Motor neuron (in vitro differentiated cells): ENCODE measurements at regions not wholly inside any gene's neighbourhood (a gene's known extent, or its start where the extent isn't known, plus 50 kb on each side); places are given as distances from the start of the nearest gene placed in this dataset.
A peak's percentile ranks its signal among the peaks of the same experiment; 100 is the strongest.

Source experiments
- ATAC-seq, 8 experiments: fragments of 200-7000 bp; cut with Tn5 transposase; replicated peaks in 6 of 8; 2 replicates each; pipeline ENCODE4 v1.8.0; 2021; ENCODE audit warnings: mild to moderate bottlenecking in 8 of 8, moderate library complexity in 8 of 8
- H3K27ac ChIP-seq, 2 donors: fragments of 250-450 bp; sonication (Bioruptor Pico); 2 replicates each; pipeline ENCODE4 v1.9.0; 2021; ENCODE audit warnings: antibody characterized with exemption in 2 of 2, mild to moderate bottlenecking in 2 of 2, moderate library complexity in 1 of 2
- H3K4me1 ChIP-seq, 2 donors: fragments of 250-450 bp; sonication (Bioruptor Pico); replicated peaks in 1 of 2; 2 replicates each; pipeline ENCODE4 v1.6.1; 2021; ENCODE audit warnings: antibody characterized with exemption in 2 of 2, mild to moderate bottlenecking in 2 of 2, moderate library complexity in 1 of 2
- H3K4me3 ChIP-seq, 5 donors: fragments of 250-450 bp; sonication (Bioruptor Pico); 2 replicates each; pipeline ENCODE4 v1.9.0; 2021; ENCODE audit warnings: antibody characterized with exemption in 5 of 5, mild to moderate bottlenecking in 5 of 5, moderate library complexity in 4 of 5
- WGBS, 10 experiments: fragments of 450-650 bp; shearing (Covaris generic); methylation state at CpG; one replicate each; pipeline ENCODE4 v1.0.0; 2022; 5-methylcytosine and 5-hydroxymethylcytosine counted together
- in situ Hi-C, 9 experiments: fragments of 400-800 bp; cut with MboI; loops; one replicate each; pipeline ENCODE4 v1.15.0; 2021; ENCODE audit warnings: low sequenced_read_pairs in 9 of 9, low pct_unique_long_range_greater_than_20kb in 2 of 9; ENCODE audit not compliant: unreplicated experiment in 9 of 9

GRCh38 chr6:40973304-40973703 is 65.7 kb downstream of the UNC5CL start:
- WGBS, 10 experiments: 62 to 100% (median 88%) methylated on average over 2 to 4 of the region's 4 CpGs; no CpG with 5 or more reads in 1 of the 10 experiments
- Histone ChIP-seq H3K4me3 (no peak overlapping the region), H3K4me1 (no peaks in the 10 kb centered on the region), H3K27ac (no peak overlapping the region)
- ATAC-seq: no peak
- in situ Hi-C loops: no loop called here

DNA sequence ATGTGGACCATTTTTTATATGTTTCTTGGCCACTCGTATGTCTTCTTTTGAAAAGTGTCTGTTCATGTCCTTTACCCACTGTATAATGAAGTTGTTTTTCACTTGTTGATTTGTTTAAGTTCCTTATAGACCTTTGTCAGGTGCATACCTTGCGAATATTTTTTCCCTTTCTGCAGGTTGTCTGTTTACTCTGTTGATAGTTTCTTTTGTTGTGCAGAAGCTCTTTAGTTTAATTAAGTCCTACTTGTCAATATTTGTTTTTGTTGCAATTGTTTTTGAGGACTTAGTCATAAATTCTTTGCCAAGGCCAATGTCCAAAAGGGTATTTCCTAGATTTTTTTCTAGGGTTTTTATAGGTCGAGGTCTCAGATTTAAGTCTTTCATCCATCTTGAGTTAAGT is 66.2 kb downstream of the UNC5CL start:
- no peak for ATAC-seq
- in situ Hi-C loops: no loop called here
- H3K4me1 ChIP-seq: no peaks in the 10 kb centered on the region
- no peak overlapping the region for H3K27ac ChIP-seq
- WGBS, 10 experiments: 20 to 89% (median 70%) methylated on average over 1 to 3 of the region's 3 CpGs
- no peak overlapping the region for H3K4me3 ChIP-seq

DNA sequence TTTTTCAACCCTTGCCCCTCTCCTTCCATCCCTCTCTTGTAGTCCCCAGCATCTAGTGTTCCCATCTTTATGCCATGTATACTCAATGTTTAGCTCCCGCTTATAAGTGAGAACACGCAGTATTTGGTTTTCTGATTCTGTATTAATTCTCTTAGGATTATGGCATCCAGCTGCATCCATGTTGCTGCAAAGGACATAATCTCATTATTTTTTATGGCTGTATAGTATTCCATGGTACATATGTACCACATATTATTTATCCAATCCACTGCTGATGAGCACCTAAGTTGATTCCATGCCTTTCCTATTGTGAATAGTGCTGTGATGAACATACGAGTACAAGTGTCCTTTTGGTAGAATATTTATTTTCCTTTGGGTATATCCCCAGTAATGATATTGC is 66.8 kb downstream of the UNC5CL start:
- no peak overlapping the region for H3K4me3 ChIP-seq
- ATAC-seq: no peak
- in situ Hi-C loops: no loop called here
- 73 to 100% (median 96%) methylated on average over 1 to 3 of the region's 3 CpGs; no CpG with 5 or more reads in 2 of the 10 experiments for WGBS, 10 experiments
- no peak overlapping the region for H3K27ac ChIP-seq
- H3K4me1 ChIP-seq: no peaks in the 10 kb centered on the region

DNA sequence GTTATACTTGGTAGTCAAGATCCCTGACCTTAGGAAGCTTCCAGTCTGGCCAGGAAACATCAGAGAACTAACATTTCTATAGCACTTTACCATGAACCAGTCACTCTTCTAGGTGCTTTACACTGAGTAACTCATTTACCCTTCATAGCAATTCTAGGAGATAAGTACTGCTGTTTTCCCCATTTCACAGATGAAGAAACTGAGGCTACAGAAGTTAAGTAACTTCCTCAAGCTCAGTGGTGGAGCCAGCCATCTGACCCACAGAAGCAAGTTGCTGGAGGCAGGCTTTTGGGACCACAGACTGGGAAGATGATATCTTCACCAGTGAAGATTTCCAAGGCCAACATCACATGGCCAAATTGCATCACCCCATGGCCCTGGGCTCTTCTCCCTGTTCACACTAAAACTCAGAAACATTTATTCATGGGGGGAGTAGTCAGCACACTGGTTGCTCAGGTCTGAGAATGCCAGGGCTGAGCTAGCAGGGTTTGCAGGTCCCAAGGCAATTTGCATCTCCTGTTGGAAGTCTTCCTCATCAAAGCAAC is 70.3 kb downstream of the UNC5CL start:
- Histone ChIP-seq H3K27ac (no peak overlapping the region), H3K4me1 (no peaks in the 10 kb centered on the region), H3K4me3 (no peak overlapping the region)
- in situ Hi-C loops: no loop called here
- peak in 3 of 8 experiments; percentile 52 to 96 (median 62) for ATAC-seq

DNA sequence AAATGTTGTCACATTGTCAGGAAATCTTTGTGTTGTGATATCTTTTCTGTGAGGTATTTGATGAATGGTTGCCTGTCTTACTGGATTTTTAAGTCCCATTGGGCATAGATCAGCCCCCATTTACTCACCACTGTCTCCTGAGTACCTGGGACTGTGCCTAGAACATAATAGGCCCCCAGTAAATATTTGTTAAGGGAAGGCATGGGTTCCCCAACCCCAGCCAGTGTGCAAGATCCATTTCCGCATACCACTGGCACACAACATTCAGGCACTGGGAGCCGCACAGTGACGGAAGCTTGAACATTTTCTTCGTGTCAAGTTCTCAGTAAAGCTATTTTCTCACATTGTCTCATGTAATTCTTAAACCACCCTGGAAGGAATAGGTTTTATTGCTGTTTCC is 72.2 kb downstream of the UNC5CL start:
- Histone ChIP-seq H3K4me3 (no peak overlapping the region), H3K4me1 (no peaks in the 10 kb centered on the region), H3K27ac (no peak overlapping the region)
- no peak for ATAC-seq
- WGBS, 10 experiments: 67 to 100% (median 83%) methylated on average over 1 to 4 of the region's 4 CpGs; no CpG with 5 or more reads in 1 of the 10 experiments
- in situ Hi-C loops: no loop called here

DNA sequence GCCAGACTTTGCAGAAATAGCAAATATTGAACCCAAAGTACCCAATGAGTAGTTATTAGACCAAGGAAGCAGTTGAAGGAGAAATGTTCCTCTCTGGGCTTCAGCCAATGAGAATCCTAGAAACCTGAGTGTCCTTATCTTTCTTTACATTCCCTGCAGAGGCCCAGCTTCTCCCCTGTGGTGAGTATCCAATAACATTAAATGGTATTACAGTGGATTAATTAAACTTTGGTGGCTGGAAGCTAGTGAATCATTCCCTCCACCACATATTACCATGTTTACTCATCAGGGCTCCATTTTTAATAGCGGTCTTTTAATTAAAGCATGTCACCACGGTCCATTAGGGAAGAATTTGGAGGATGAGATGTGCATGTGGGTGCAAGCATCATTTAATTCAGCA is 74.0 kb downstream of the UNC5CL start:
- no peak overlapping the region for H3K27ac ChIP-seq
- 25 to 100% (median 87%) methylated on average over 1 to 2 of the region's 2 CpGs; no CpG with 5 or more reads in 2 of the 10 experiments for WGBS, 10 experiments
- in situ Hi-C loops: no loop called here
- H3K4me3 ChIP-seq: no peak overlapping the region
- no peaks in the 10 kb centered on the region for H3K4me1 ChIP-seq
- no peak for ATAC-seq

GRCh38 chr6:40963019-40963418 is 76.0 kb downstream of the UNC5CL start:
- Histone ChIP-seq H3K4me3 (no peak overlapping the region), H3K27ac (no peak overlapping the region), H3K4me1 (no peaks in the 10 kb centered on the region)
- in situ Hi-C loops: no loop called here
- WGBS, 10 experiments: 40 to 100% (median 75%) methylated on average over 1 to 3 of the region's 3 CpGs; no CpG with 5 or more reads in 4 of the 10 experiments
- no peak for ATAC-seq

GRCh38 chr6:40962241-40962640 is 76.8 kb downstream of the UNC5CL start:
- Histone ChIP-seq H3K4me3 (no peak overlapping the region), H3K27ac (no peak overlapping the region), H3K4me1 (no peaks in the 10 kb centered on the region)
- WGBS, 10 experiments: 0 to 82% (median 44%) methylated on average over 1 to 2 of the region's 2 CpGs; no CpG with 5 or more reads in 4 of the 10 experiments
- in situ Hi-C loops: no loop called here
- ATAC-seq: peak in 2 of 8 experiments; percentile 44 to 50

GRCh38 chr6:40961831-40962230 is 77.2 kb downstream of the UNC5CL start:
- Histone ChIP-seq H3K27ac (no peak overlapping the region), H3K4me3 (no peak overlapping the region), H3K4me1 (no peaks in the 10 kb centered on the region)
- in situ Hi-C loops: no loop called here
- no peak for ATAC-seq
- 80 to 100% (median 100%) methylated on average over 1 to 4 of the region's 4 CpGs for WGBS, 10 experiments

DNA sequence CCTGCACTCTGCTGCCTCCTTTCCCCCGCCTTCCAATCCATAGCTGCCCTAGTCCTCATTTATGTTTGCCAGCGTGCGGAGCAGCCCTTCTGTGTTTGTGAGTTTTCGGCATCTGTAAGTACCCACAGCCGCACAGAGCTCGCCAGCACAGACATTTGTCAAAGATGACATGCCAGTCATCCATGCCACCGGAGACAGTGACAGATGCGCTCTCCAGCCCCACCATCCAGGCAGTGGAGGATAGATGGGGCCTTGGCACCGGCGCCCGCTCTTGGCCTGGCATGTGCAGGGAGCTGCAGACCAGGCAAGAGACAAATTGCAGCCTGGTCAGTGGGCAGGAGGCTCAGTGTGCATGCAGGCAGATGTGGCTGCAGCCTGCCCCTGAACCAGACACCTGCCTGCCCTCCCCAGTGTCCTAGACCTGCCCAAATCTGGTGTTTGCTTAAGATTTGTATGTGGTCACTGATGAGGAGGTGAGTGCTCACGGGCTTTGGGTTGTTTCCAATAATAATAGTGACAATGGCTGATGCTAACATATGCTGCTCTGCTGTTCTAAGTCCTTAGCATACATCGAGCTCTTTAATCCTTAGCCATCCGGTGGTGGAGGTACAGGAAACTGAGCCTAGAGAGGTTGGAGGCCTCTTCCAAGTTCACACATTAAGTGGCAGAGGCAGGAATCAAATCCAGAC is 78.1 kb downstream of the UNC5CL start:
- Histone ChIP-seq H3K4me1 (no peaks in the 10 kb centered on the region), H3K4me3 (no peak overlapping the region), H3K27ac (no peak overlapping the region)
- in situ Hi-C loops: no loop called here
- peak in 1 of 8 experiments; percentile 9 for ATAC-seq
- 43 to 100% (median 83%) methylated on average over 1 to 8 of the region's 14 CpGs; no CpG with 5 or more reads in 3 of the 10 experiments for WGBS, 10 experiments

DNA sequence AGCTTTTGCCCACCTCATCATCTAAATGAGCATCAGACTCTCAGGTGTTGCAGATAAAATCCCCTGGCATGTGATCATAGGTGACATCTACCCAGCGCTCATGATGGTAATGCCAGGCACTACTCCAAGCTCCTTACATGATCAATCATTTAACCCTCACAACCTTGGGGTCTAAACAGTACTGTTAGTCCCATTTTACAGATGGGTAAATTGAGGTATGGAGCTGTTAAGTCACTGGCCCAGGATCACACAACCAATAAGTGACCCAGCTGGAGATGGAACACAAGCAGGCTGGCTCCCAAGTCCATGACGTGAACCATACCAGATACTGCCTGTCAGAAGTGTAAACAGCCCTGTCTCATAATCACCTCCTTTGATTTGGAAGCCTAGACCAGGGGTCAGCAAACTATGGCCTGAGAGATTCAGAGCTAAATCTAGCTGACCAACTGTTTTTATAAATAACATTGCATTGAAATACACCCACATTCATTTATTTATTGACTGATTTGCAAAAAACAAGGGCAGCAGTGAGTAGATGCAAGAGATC is 79.2 kb downstream of the UNC5CL start:
- in situ Hi-C loops: no loop called here
- 94 to 100% methylated on average over 1 to 2 of the region's 2 CpGs; no CpG with 5 or more reads in 8 of the 10 experiments for WGBS, 10 experiments

DNA sequence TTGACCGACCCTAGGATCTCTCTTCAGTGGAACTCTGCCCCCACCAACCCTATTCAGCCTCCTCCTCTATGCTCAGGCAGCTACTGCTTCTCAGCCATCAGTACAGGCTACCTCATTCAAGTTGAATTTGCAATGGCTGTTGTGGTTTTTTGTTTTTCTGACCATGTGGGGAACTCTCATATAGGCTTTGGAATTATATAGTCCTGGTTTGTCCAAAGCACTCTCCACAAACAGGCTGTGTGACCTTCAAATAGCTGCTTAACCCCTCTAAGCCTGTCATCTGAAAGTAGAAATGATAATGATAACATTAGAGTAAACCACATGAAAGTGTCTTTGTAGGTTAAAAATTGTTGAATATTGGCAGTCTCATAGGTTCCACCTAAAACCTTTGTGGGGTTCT is 80.3 kb downstream of the UNC5CL start:
- Histone ChIP-seq H3K27ac (no peak overlapping the region), H3K4me1 (no peaks in the 10 kb centered on the region), H3K4me3 (no peak overlapping the region)
- WGBS, 10 experiments: 43 to 100% (median 71%) methylated on average over 1 of the region's 1 CpG; no CpG with 5 or more reads in 5 of the 10 experiments
- peak in 2 of 8 experiments; percentile 7 to 12 for ATAC-seq
- in situ Hi-C loops: no loop called here

More for the DNA sequence above, 79.2 kb downstream of the UNC5CL start:
- no peaks in the 10 kb centered on the region for H3K4me1 ChIP-seq
- no peak for ATAC-seq
- H3K27ac ChIP-seq: no peak overlapping the region
- H3K4me3 ChIP-seq: no peak overlapping the region

DNA sequence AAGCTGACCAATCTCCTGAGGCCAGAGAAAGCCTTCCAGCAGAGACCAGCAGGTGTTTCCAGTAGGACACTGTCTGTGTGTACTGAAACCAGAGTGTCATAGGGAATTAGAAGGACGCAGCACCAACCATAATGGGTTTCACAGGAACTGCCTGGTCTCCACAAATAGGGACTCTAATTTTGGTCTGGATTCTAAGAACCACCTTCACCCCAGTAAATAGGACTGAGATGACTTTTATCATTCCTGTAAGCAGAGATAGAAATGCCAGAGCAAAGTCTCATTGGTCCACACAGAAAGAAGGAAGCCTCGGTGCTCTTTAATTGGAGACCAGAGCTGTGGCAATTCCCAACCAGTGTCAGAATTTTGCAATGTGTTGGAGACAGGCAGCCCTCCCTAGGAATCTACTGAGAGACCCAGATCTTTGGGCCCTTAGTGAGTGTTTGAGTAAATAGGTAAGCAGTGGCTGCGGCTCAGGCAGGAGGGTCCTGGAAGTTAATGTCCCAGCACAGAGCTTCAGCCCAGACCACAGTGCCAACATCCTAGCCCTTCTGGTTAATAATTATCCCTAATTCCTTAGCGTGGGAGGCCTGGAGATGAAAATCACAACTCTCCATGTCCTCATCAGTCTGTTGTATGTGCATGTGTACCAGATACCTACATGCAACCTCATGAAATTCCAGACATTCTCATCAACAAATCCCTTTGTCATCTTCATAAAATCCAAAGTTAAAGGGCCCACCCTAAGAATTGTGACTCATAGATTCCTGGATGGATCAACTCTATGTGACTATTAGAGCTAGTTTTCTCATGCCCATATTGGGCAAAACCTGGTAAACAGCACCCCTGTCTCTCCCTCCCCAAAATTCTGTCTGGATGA is 81.2 kb downstream of the UNC5CL start:
- no peak overlapping the region for H3K4me3 ChIP-seq
- no peak overlapping the region for H3K27ac ChIP-seq
- H3K4me1 ChIP-seq: no peaks in the 10 kb centered on the region
- 33 to 70% (median 56%) methylated on average over 1 to 4 of the region's 4 CpGs; no CpG with 5 or more reads in 3 of the 10 experiments for WGBS, 10 experiments
- ATAC-seq: peak in 3 of 8 experiments; percentile 82 to 86 (median 85)
- in situ Hi-C loops: no loop called here
